ENCODE measurements at regions not wholly inside any gene's neighbourhood (a gene's known extent, or its start where the extent isn't known, plus 50 kb on each side); places are given as distances from the start of the nearest gene placed in this dataset.

- no peak for DNase-seq
Measured at GRCh38 chr4:56286763-56287162, 100.5 kb downstream of the AASDH start.

GRCh38 chr4:56283375-56283774 is 103.9 kb downstream of the AASDH start:
- DNase-seq = no peak

GRCh38 chr4:56282004-56282403 is 105.3 kb downstream of the AASDH start:
- no peak for DNase-seq

- DNase-seq = no peak
Measured at GRCh38 chr4:56276547-56276946, 110.7 kb downstream of the AASDH start.

- DNase-seq = no peak
Measured at GRCh38 chr4:56273391-56273790, 113.9 kb downstream of the AASDH start.

- no peak for DNase-seq
Measured at GRCh38 chr4:56272927-56273326, 114.4 kb downstream of the AASDH start.

GRCh38 chr4:56272003-56272402 is 115.3 kb downstream of the AASDH start:
- DNase-seq = no peak

- no peak for DNase-seq
Measured at GRCh38 chr4:56271131-56271530, 116.2 kb downstream of the AASDH start.

- DNase-seq = no peak
Measured at GRCh38 chr4:56267558-56267957, 119.7 kb downstream of the AASDH start.

GRCh38 chr4:56264873-56265272 is 122.4 kb downstream of the AASDH start:
- DNase-seq = no peak

GRCh38 chr4:56261027-56261426 is 126.3 kb downstream of the AASDH start:
- no peak for DNase-seq

- DNase-seq = no peak
Measured at GRCh38 chr4:56260320-56260719, 127.0 kb downstream of the AASDH start.

- no peak for DNase-seq
Measured at GRCh38 chr4:56259655-56260054, 127.6 kb downstream of the AASDH start.

GRCh38 chr4:56255820-56256219 is 131.5 kb downstream of the AASDH start:
- no peak for DNase-seq

GRCh38 chr4:56253666-56254305 is 133.5 kb downstream of the AASDH start:
- DNase-seq = no peak

GRCh38 chr4:56252561-56253152 is 134.6 kb downstream of the AASDH start:
- no peak for DNase-seq

GRCh38 chr4:56251556-56251955 is 135.7 kb downstream of the AASDH start:
- DNase-seq = no peak

GRCh38 chr4:56250776-56251175 is 136.5 kb downstream of the AASDH start:
- no peak for DNase-seq

- DNase-seq = no peak
Measured at GRCh38 chr4:56247646-56248045, 139.6 kb downstream of the AASDH start.

- no peak for DNase-seq
Measured at GRCh38 chr4:56246233-56246610, 141.1 kb downstream of the AASDH start.

GRCh38 chr4:56245547-56246232 is 141.6 kb downstream of the AASDH start:
- no peak for DNase-seq

GRCh38 chr4:56244681-56245080 is 142.6 kb downstream of the AASDH start:
- DNase-seq = no peak

GRCh38 chr4:56243107-56243506 is 144.2 kb downstream of the AASDH start:
- DNase-seq = no peak

- no peak for DNase-seq
Measured at GRCh38 chr4:56241500-56241899, 145.8 kb downstream of the AASDH start.
